Uterus (tissue), 3 donors: ENCODE measurements at regions not wholly inside any gene's neighbourhood (a gene's known extent, or its start where the extent isn't known, plus 50 kb on each side); places are given as distances from the start of the nearest gene placed in this dataset.

Experiments used
- DNase-seq, 2 donors: peaks; one replicate each; pipeline ENCODE4 v3.0.0-alpha.2; 2019 to 2020
- H3K27ac ChIP-seq, 2 donors: fragments of 200-600 bp; sonication (generic); 1 replicate in 1 of 2; 2 replicates in 1 of 2; pipeline ENCODE4 v1.5.1; 2016 to 2018
- H3K27me3 ChIP-seq, 2 donors: fragments of 200-600 bp; sonication (generic); one replicate each; pipeline ENCODE4 v1.5.1; 2018 to 2019; ENCODE audit warnings: control low read depth in 1 of 2
- H3K36me3 ChIP-seq, 2 donors: fragments of 200-600 bp; sonication (generic); one replicate each; pipeline ENCODE4 v1.5.1; 2019; ENCODE audit warnings: control low read depth in 1 of 2
- H3K4me1 ChIP-seq, 2 donors: fragments of 200-600 bp; sonication (generic); one replicate each; pipeline ENCODE4 v1.5.1; 2018 to 2019; ENCODE audit warnings: control low read depth in 1 of 2
- H3K4me3 ChIP-seq, 2 donors: fragments of 200-600 bp; sonication (generic); 1 replicate in 1 of 2; 2 replicates in 1 of 2; pipeline ENCODE4 v1.5.1; 2018 to 2019; ENCODE audit warnings: mild to moderate bottlenecking in 1 of 2
- H3K9me3 ChIP-seq, 2 donors: fragments of 200-600 bp; sonication (generic); one replicate each; pipeline ENCODE4 v1.5.1; 2019; ENCODE audit warnings: control low read depth in 1 of 2
- CTCF ChIP-seq, 4 experiments: fragments of 200-600 bp in 2 of 4; fragments of 450-650 bp in 2 of 4; sonication (generic) in 2 of 4; IDR thresholded peaks; one replicate each; pipeline ENCODE4 v1.5.1; 2016 to 2019; ENCODE audit warnings: antibody characterized with exemption in 4 of 4, mild to moderate bottlenecking in 2 of 4, moderate library complexity in 1 of 4
- POLR2A ChIP-seq, 2 donors: fragments of 450-650 bp; IDR thresholded peaks; one replicate each; pipeline ENCODE4 v1.6.1; 2016; ENCODE audit warnings: antibody characterized with exemption in 2 of 2, mild to moderate bottlenecking in 1 of 2, moderate library complexity in 1 of 2
- intact Hi-C: fragments of 100-400 bp; cut with DNase I; formaldehyde crosslinking; loops from one replicate; pipeline ENCODE4 v1.15.1; 2023; ENCODE audit warnings: low total_unique reads
- donor health status: DM: yes; HTN: yes; CAD: no.

GRCh38 chr2:71850306-71850801 is 297.3 kb downstream of the CYP26B1 start:
- no peak overlapping the region for H3K4me3 ChIP-seq
- no peaks in the 10 kb centered on the region for H3K9me3 ChIP-seq
- no peaks in the 10 kb centered on the region for H3K36me3 ChIP-seq
- no peak for TF ChIP-seq CTCF (IDR thresholded peaks at IDR 0.05)
- TF ChIP-seq POLR2A (IDR thresholded peaks at IDR 0.05), result no peak
- H3K27me3 ChIP-seq, result no peaks in the 10 kb centered on the region
- no peak overlapping the region for H3K27ac ChIP-seq
- no peak for DNase-seq
- intact Hi-C loops, result no loop called here
- H3K4me1 ChIP-seq, result no peaks in the 10 kb centered on the region

DNA sequence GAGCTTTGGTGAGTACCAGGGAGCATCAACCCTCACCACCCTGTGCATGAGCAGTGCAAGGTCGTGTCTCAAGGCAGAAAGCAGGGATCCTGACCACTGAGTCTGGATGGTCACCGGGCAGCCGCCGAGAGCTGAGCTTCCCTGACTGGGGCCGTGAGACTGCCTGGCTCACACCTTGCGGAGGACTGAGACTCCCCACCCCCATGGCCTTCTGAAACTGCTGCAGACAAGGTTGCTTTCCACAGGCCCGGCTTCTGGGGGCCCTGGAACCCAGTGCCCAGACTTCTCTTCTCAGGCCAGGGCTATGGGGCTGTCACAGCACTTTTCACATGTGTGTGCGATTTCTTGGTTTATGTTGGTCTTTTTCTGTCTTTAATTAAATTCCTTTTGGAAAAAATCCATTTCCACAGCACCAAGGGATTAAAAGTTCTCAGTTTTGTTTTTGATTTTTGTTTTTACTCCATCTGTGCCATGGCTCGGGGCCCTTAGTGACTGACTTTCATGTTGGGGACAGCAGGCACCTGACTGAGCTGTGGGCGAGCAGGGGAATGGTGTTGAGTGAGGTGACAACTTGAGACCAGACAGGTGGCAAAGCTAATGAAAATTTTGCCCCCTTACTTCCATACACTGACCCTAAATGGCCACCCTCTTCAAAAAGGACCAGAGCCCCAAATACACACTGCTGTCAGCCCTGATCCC is 297.9 kb downstream of the CYP26B1 start:
- Histone ChIP-seq H3K27me3 (no peaks in the 10 kb centered on the region), H3K36me3 (no peaks in the 10 kb centered on the region), H3K4me3 (no peak overlapping the region), H3K4me1 (no peaks in the 10 kb centered on the region), H3K27ac (no peak overlapping the region), H3K9me3 (no peaks in the 10 kb centered on the region)
- intact Hi-C loops, result no loop called here
- TF ChIP-seq CTCF (IDR thresholded peaks at IDR 0.05) (no peak), POLR2A (IDR thresholded peaks at IDR 0.05) (no peak)
- no peak for DNase-seq

DNA sequence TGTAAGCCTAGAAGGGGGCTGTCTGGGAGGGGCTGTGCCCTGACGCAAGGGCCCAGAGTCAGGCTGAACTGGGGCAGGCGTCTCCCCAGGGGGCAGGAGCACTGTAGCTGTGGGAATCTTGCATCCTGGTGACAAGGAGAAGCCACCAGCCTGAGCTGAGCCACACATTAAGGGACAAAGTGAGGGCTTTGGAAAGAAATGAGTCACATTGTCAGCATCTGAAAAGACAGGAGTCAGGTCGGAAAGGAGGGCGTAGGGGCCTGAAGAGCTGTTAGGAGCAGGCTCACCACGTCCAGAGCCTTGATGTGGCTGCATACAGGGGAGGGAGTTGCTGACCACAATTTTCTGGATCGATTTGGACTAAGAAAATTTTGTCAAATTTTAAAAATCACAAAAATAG is 298.6 kb downstream of the CYP26B1 start:
- no peak for DNase-seq
- intact Hi-C loops, result no loop called here
- Histone ChIP-seq H3K36me3 (no peaks in the 10 kb centered on the region), H3K27ac (no peak overlapping the region), H3K4me1 (no peaks in the 10 kb centered on the region), H3K4me3 (no peak overlapping the region), H3K9me3 (no peaks in the 10 kb centered on the region), H3K27me3 (no peaks in the 10 kb centered on the region)
- TF ChIP-seq CTCF (IDR thresholded peaks at IDR 0.05) (no peak), POLR2A (IDR thresholded peaks at IDR 0.05) (no peak)

- no peaks in the 10 kb centered on the region for H3K9me3 ChIP-seq
- H3K4me3 ChIP-seq, result no peak overlapping the region
- intact Hi-C loops, result no loop called here
- no peaks in the 10 kb centered on the region for H3K27me3 ChIP-seq
- H3K36me3 ChIP-seq, result no peaks in the 10 kb centered on the region
- TF ChIP-seq POLR2A (IDR thresholded peaks at IDR 0.05) (no peak), CTCF (IDR thresholded peaks at IDR 0.05) (no peak)
- no peak for DNase-seq
- H3K4me1 ChIP-seq, result no peaks in the 10 kb centered on the region
- no peak overlapping the region for H3K27ac ChIP-seq
Measured at GRCh38 chr2:71846669-71847291, 300.9 kb downstream of the CYP26B1 start.

DNA sequence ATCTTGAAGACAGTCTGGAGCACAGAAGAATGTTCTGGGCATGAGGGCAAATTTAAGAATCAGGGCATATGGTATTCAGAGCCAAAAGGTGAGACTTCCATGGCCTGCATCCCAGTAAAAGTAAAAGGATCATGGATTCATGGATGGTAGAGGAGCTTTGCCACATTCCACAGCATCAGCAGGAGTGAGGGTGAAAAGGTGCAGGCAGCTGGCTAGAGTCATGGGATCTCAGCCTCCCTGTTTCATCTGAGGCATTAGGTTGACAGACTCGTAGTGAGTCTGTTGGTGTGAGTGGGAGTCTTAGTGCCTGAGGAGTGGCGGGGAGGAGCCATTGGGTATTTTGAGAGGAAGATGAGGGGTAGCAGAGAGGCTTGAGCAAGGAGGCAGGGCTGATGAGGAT is 301.6 kb downstream of the CYP26B1 start:
- Histone ChIP-seq H3K27ac (no peak overlapping the region), H3K4me3 (no peak overlapping the region), H3K4me1 (no peaks in the 10 kb centered on the region), H3K27me3 (no peaks in the 10 kb centered on the region), H3K9me3 (no peaks in the 10 kb centered on the region), H3K36me3 (no peaks in the 10 kb centered on the region)
- DNase-seq, result no peak
- intact Hi-C loops, result no loop called here
- TF ChIP-seq POLR2A (IDR thresholded peaks at IDR 0.05) (no peak), CTCF (IDR thresholded peaks at IDR 0.05) (no peak)
